HG03342 (cell line): ENCODE measurements at regions not wholly inside any gene's neighbourhood (a gene's known extent, or its start where the extent isn't known, plus 50 kb on each side); places are given as distances from the start of the nearest gene placed in this dataset.

Experiments
- ATAC-seq: cut with Tn5 transposase; IDR thresholded peaks from one replicate; pipeline ENCODE4 v1.9.1; 2021; ENCODE audit warnings: mild to moderate bottlenecking, moderate library complexity; ENCODE audit not compliant: unreplicated experiment

- no peak for ATAC-seq
Measured at GRCh38 chr4:186885289-186885688, 161.6 kb upstream of the FAT1 start.

- ATAC-seq = no peak
Measured at GRCh38 chr4:186886759-186887158, 163.1 kb upstream of the FAT1 start.

GRCh38 chr4:186887291-186887700 lies 163.6 kb upstream of the FAT1 start:
- no peak for ATAC-seq

- no peak for ATAC-seq
Measured at GRCh38 chr4:186887752-186888151, 164.1 kb upstream of the FAT1 start.

GRCh38 chr4:186889876-186890643 lies 166.4 kb upstream of the FAT1 start:
- no peak for ATAC-seq

- no peak for ATAC-seq
Measured at GRCh38 chr4:186891859-186892486, 168.3 kb upstream of the FAT1 start.

- ATAC-seq = no peak
Measured at GRCh38 chr4:186898367-186898766, 174.7 kb upstream of the FAT1 start.

- ATAC-seq = no peak
Measured at GRCh38 chr4:186900232-186900900, 176.7 kb upstream of the FAT1 start.

GRCh38 chr4:186900984-186901383 lies 177.3 kb upstream of the FAT1 start:
- no peak for ATAC-seq

- ATAC-seq = no peak
Measured at GRCh38 chr4:186901850-186902249, 178.2 kb upstream of the FAT1 start.

- ATAC-seq = no peak
Measured at GRCh38 chr4:186902361-186902760, 178.7 kb upstream of the FAT1 start.

GRCh38 chr4:186904101-186904500 lies 180.4 kb upstream of the FAT1 start:
- no peak for ATAC-seq

GRCh38 chr4:186906722-186907121 lies 183.1 kb upstream of the FAT1 start:
- ATAC-seq = no peak

GRCh38 chr4:186910385-186910784 lies 186.7 kb upstream of the FAT1 start:
- no peak for ATAC-seq

- ATAC-seq = no peak
Measured at GRCh38 chr4:186912606-186913005, 188.9 kb upstream of the FAT1 start.

GRCh38 chr4:186915816-186916215 lies 192.2 kb upstream of the FAT1 start:
- ATAC-seq = no peak

- ATAC-seq = no peak
Measured at GRCh38 chr4:186917136-186917535, 193.5 kb upstream of the FAT1 start.

- no peak for ATAC-seq
Measured at GRCh38 chr4:186918466-186918865, 194.8 kb upstream of the FAT1 start.

- ATAC-seq = no peak
Measured at GRCh38 chr4:186919340-186919739, 195.7 kb upstream of the FAT1 start.

- ATAC-seq = no peak
Measured at GRCh38 chr4:186920483-186920882, 196.8 kb upstream of the FAT1 start.

GRCh38 chr4:186920992-186921391 lies 197.3 kb upstream of the FAT1 start:
- ATAC-seq = no peak

- ATAC-seq = no peak
Measured at GRCh38 chr4:186924723-186925122, 201.1 kb upstream of the FAT1 start.
